ENCODE measurements at regions not wholly inside any gene's neighbourhood (a gene's known extent, or its start where the extent isn't known, plus 50 kb on each side); places are given as distances from the start of the nearest gene placed in this dataset.

DNA sequence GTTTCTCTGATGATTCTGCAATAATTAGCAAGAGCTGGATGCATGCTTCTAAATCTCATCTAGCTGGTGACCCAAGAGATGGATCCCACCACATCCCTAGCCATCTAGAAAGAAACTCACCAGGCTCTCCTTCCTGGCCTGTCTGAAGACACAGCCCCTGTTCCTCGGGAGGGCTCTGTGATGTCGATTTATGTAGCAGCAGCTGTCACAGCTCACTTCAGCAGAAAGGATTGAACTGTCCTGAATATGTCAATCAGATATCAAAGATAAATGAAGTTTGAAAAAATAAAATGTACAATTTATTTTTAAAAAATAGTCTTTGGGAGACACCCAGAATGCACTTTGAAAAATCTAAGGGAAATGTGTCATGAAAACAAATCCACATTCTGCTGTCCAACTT, 67.3 kb upstream of the TSHZ2 start:
- TF ChIP-seq, protein P1, sequence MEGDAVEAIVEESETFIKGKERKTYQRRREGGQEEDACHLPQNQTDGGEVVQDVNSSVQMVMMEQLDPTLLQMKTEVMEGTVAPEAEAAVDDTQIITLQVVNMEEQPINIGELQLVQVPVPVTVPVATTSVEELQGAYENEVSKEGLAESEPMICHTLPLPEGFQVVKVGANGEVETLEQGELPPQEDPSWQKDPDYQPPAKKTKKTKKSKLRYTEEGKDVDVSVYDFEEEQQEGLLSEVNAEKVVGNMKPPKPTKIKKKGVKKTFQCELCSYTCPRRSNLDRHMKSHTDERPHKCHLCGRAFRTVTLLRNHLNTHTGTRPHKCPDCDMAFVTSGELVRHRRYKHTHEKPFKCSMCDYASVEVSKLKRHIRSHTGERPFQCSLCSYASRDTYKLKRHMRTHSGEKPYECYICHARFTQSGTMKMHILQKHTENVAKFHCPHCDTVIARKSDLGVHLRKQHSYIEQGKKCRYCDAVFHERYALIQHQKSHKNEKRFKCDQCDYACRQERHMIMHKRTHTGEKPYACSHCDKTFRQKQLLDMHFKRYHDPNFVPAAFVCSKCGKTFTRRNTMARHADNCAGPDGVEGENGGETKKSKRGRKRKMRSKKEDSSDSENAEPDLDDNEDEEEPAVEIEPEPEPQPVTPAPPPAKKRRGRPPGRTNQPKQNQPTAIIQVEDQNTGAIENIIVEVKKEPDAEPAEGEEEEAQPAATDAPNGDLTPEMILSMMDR (IDR thresholded peaks at IDR 0.05 in 8 of 11, conservative IDR thresholded peaks at IDR 0.05 in 3 of 11): no peak
- no peak for TF ChIP-seq POLR2AphosphoS5 (IDR thresholded peaks at IDR 0.05)

Data from spleen (tissue), 7 donors.